ENCODE measurements at regions not wholly inside any gene's neighbourhood (a gene's known extent, or its start where the extent isn't known, plus 50 kb on each side); places are given as distances from the start of the nearest gene placed in this dataset.
"Not testable (repeated sequence)": the region's sequence is repeated elsewhere in the genome, so short reads cannot be mapped to it uniquely, and the experiment has no call there.

DNA sequence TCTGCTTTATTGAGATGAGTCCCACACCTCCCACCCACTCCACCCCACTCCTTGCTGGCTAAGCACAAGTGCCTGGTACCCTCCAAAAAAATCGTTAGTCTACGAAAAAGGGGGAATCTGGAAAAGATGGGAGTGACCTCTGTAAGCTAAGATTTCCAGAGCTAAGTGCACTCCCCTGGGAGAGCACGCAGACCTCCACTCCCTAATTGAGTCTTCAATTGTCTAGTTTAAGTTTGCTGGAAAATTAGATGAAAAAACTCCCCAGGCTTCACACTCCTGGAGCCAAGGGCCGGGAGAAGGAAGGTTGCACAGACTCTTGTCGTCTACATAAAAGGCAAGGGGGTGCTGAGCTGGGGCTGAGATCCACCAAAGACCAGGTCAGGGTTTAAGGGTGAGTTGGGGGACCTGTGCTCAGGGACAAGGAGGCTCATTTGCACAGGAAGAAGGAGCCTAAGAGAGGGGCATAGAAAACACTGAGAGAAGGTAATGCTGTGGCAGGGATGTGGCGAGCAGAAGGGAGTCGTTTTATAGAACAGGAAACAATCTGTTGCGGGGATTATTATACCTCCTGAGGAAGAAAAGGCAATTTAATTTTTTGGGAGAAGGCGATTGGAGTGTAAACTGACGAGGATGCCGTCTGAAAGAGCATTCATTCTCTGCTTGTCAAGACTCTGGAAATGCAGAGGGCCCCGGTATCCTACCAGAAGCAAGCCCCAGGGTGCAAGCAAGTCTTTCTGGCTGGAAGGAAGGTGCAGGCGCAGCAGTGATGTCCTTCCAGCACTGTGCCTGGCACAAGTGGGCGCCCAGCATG, 126.5 kb upstream of the DLG1 start:
- no peaks in the 10 kb centered on the region for H3K36me3 Mint-ChIP-seq
- peaks cover 25% of the 10 kb centered on the region for H3K4me1 Mint-ChIP-seq
- H3K27ac Mint-ChIP-seq: no peak overlapping the region
- no peak for DNase-seq
- CTCF ChIA-PET: no interaction called here
- H3K4me3 Mint-ChIP-seq: no peak overlapping the region
- no peaks in the 10 kb centered on the region for H3K9me3 Mint-ChIP-seq
- H3K27me3 Mint-ChIP-seq: peaks cover 72% of the 10 kb centered on the region

DNA sequence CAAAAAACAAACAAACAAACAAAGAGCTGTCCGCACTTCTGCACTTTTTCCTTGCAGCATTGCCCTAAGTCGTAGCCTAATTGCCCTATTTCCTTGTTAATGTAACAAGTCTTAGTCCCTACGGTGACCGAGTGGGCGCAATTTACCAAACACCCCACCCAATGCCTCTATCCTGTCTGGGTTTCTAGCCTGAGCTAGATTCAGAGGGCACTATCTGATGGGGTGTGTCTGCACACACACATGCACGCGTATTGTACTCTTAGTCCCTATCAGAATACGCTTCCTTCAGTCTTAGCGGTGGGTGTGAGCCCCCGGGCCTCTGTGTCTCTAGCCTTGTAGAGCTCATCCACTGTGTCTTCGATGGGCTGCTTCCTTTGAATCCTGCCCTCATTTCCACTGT, 125.9 kb upstream of the DLG1 start:
- no peaks in the 10 kb centered on the region for H3K36me3 Mint-ChIP-seq
- H3K27me3 Mint-ChIP-seq: peaks cover 69% of the 10 kb centered on the region
- no peak overlapping the region for H3K27ac Mint-ChIP-seq
- DNase-seq: no peak
- H3K4me3 Mint-ChIP-seq: no peak overlapping the region
- no peaks in the 10 kb centered on the region for H3K9me3 Mint-ChIP-seq
- H3K4me1 Mint-ChIP-seq: peaks cover 21% of the 10 kb centered on the region
- CTCF ChIA-PET: no interaction called here

DNA sequence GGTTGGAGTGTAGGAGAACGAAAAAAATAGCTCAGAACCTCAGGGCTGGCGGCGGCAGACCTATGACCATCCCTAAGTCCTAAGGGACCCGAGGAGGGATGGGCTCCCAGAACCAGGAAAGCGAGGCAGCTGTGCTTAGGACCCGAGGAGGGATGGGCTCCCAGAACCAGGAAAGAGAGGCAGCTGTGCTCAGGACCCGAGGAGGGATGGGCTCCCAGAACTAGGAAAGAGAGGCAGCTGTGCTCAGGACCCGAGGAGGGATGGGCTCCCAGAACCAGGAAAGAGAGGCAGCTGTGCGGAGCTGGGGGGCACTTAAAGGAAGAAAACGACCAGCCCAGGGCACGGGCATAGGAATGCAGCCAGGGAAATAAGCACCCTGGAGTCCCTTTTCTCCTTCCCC, 125.0 kb upstream of the DLG1 start:
- no peak overlapping the region for H3K27ac Mint-ChIP-seq
- peaks cover 12% of the 10 kb centered on the region for H3K4me1 Mint-ChIP-seq
- peaks cover 73% of the 10 kb centered on the region for H3K27me3 Mint-ChIP-seq
- no peak for DNase-seq
- no peaks in the 10 kb centered on the region for H3K9me3 Mint-ChIP-seq
- H3K36me3 Mint-ChIP-seq: no peaks in the 10 kb centered on the region
- no peak overlapping the region for H3K4me3 Mint-ChIP-seq
- CTCF ChIA-PET: no interaction called here

DNA sequence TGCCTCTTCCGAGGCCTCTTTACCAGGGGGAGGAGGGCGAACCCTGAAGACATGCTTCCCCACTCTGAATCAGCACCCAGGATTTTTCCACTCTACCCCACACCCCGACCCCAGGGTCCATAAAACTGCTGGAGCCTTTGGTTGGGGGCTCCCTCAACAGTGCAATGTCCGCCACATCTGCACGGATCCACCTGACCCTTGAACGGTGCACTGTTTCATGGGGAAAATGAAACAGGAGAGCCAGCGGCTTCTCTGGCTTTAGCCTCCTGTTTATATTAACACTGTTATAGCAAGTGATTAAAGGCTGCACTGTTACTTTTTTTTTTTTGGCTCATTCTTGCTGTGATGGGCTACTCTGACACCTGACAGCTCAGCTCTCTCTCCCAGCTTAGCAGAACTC, 124.1 kb upstream of the DLG1 start:
- Mint-ChIP-seq H3K36me3 (no peaks in the 10 kb centered on the region), H3K4me1 (peaks cover 3% of the 10 kb centered on the region), H3K4me3 (no peak overlapping the region), H3K27ac (no peak overlapping the region), H3K9me3 (no peaks in the 10 kb centered on the region), H3K27me3 (peaks cover 68% of the 10 kb centered on the region)
- no peak for DNase-seq
- CTCF ChIA-PET: no interaction called here

DNA sequence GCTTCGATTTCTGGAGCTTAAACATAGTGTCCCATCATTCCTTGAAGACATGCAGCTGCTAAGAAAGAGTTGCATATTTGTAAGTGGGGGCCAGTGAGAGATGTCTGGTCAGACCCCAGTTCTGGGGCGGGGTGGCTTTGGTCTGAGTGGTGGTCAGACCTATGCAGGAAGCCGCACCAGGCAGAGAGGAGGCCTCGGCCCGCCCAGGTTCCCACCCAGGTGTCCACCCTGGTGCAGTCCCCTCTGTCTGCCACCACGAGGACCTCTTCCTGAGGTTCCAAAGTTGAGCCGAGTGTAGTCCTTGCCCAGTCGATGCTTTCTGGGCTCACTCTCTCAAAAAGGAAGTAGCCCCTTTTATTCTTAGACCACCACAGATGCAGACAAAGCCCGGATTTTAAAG, 122.6 kb upstream of the DLG1 start:
- DNase-seq: no peak

DNA sequence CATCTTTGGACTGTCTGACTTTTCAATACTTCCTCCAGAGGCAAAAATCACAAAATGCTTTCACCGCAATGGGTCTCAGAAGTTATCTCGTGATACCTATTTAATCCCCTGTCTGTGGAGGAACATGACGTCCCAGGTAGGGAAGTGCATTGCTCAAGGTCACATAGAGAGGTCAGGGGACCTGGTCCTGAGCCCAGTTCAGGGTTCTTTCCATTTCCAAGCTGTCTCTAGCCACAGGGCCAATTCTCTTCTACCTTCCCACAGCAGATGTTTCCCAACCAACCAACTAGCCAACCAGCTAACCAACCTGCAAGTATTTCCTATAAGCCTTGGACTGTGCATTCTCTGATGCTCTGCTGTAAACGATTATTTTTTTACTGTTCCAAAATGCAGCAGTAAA, 122.2 kb upstream of the DLG1 start:
- Mint-ChIP-seq H3K27me3 (peaks cover 58% of the 10 kb centered on the region), H3K27ac (no peak overlapping the region), H3K36me3 (no peaks in the 10 kb centered on the region), H3K4me1 (no peaks in the 10 kb centered on the region), H3K9me3 (no peaks in the 10 kb centered on the region), H3K4me3 (no peak overlapping the region)
- CTCF ChIA-PET: no interaction called here
- no peak for DNase-seq

More for the DNA sequence above, 122.6 kb upstream of the DLG1 start:
- Mint-ChIP-seq H3K27ac (no peak overlapping the region), H3K36me3 (no peaks in the 10 kb centered on the region), H3K4me3 (no peak overlapping the region), H3K27me3 (peaks cover 62% of the 10 kb centered on the region), H3K4me1 (no peaks in the 10 kb centered on the region), H3K9me3 (no peaks in the 10 kb centered on the region)
- CTCF ChIA-PET: no interaction called here

DNA sequence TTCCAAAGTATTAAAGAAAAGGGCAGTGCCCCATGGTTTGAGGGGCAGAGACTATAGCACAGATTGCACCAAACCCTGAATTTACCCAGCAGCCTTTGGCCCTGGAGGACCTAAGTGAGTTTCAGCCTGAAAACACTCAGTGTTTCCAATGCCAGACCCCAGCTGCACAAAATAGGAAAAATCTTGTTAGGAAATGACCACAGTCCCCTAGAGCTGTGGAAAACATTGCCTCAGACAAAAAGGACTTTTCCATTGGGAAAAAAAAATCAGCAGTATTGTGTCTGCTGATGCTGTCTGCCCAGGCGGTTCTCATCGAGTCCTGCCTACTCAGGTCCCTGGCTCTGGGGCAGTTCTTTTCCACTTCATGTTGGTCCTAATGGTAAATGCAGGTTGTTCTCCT, 121.7 kb upstream of the DLG1 start:
- H3K27ac Mint-ChIP-seq: no peak overlapping the region
- no peaks in the 10 kb centered on the region for H3K4me1 Mint-ChIP-seq
- no peak for DNase-seq
- CTCF ChIA-PET: no interaction called here
- H3K9me3 Mint-ChIP-seq: no peaks in the 10 kb centered on the region
- peaks cover 53% of the 10 kb centered on the region for H3K27me3 Mint-ChIP-seq
- H3K4me3 Mint-ChIP-seq: no peak overlapping the region
- H3K36me3 Mint-ChIP-seq: no peaks in the 10 kb centered on the region

DNA sequence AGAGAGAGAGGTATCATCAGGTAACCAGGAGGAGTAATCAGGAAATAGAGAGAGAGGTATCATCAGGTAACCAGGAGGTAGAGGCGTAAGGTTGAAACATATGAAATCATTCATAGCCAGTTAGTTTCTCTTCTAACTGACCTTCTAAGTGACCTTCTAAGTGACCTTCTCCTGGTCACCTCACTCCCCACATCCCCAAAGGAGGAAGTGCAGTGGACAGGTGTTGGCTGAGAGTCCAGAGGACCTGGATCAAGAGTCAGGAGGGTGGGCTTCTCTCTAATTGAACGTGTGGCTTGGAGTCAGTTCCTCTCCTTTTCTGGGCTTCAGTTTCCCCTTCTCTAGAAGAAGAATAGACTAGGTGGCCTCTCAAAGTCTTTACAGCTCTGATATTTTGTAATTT, 121.3 kb upstream of the DLG1 start:
- no peaks in the 10 kb centered on the region for H3K9me3 Mint-ChIP-seq
- no peak overlapping the region for H3K4me3 Mint-ChIP-seq
- no peaks in the 10 kb centered on the region for H3K36me3 Mint-ChIP-seq
- H3K4me1 Mint-ChIP-seq: no peaks in the 10 kb centered on the region
- no peak for DNase-seq
- no peak overlapping the region for H3K27ac Mint-ChIP-seq
- H3K27me3 Mint-ChIP-seq: peaks cover 49% of the 10 kb centered on the region
- CTCF ChIA-PET: no interaction called here

DNA sequence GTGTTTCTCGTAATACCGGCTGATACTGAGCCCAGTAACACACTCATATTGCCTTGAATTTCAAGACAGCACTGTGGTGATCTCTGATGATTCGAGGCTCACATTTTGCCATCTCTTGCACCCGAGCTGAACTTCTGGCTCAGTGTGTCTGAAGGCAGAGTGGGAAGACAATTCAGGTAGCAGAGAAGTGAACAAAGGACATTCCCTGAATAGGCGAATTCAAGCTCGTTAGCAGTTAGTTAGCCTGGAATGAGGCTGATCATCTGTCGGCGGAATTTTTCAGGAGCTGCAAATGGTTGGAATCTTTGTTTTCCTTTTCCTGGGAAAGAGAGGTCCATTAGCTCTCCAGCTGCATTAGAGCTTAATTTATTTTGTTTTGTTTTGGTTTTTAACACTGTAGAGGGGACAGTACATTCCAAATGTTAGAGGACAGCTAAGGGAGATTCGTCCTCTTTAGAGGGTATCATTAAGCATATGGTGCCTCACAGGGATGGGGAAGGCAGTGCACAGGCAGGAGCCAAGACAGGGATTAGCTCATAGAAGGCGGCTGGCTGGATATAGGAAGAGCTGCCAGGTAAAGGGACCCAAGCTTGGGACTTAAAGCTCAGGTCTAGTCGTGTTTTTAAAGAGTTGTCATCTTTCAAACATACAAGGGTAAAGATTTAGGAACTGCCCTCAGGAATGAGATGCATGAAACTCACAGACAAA, 119.7 kb upstream of the DLG1 start:
- Mint-ChIP-seq H3K9me3 (no peaks in the 10 kb centered on the region), H3K4me1 (no peaks in the 10 kb centered on the region), H3K27ac (no peak overlapping the region), H3K27me3 (peaks cover 38% of the 10 kb centered on the region), H3K36me3 (no peaks in the 10 kb centered on the region), H3K4me3 (no peak overlapping the region)
- no peak for DNase-seq
- CTCF ChIA-PET: no interaction called here

DNA sequence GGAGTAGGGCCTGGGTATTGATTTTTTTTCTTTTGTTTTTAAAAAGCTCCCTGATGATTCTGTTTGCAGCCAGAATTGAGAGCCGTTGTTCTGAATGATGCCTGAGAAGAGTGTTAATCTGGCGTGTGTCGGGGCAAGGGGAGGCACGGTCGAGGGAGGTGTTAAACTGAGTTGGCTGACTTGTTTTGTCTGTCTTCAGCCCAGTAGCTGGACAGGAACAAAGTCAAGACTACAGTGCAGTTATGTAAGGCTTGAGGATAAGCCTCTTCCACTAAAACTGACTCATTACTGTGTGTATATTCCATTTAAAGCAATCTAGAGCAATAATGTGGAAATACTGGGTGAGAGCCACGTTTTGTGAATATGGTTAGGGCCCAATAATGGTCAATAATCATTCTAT, 119.0 kb upstream of the DLG1 start:
- Mint-ChIP-seq H3K4me3 (no peak overlapping the region), H3K36me3 (no peaks in the 10 kb centered on the region), H3K27me3 (peaks cover 37% of the 10 kb centered on the region), H3K9me3 (no peaks in the 10 kb centered on the region), H3K27ac (no peak overlapping the region), H3K4me1 (no peaks in the 10 kb centered on the region)
- CTCF ChIA-PET: no interaction called here
- no peak for DNase-seq

DNA sequence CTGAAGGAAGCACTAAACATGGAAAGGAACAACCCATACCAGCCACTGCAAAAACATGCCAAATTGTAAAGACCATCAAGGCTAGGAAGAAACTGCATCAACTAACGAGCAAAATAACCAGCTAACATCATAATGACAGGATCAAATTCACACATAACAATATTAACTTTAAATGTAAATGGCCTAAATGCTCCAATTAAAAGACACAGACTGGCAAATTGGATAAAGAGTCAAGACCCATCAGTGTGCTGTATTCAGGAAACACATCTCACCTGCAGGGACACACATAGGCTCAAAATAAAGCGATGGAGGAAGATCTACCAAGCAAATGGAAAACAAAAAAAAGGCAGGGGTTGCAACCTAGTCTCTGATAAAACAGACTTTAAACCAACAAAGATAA, 113.5 kb upstream of the DLG1 start:
- H3K4me1 Mint-ChIP-seq, H3K9me3 Mint-ChIP-seq, H3K4me3 Mint-ChIP-seq, DNase-seq, H3K27ac Mint-ChIP-seq, CTCF ChIA-PET, H3K36me3 Mint-ChIP-seq: not testable (repeated sequence)
- peaks cover 23% of the 10 kb centered on the region for H3K27me3 Mint-ChIP-seq

DNA sequence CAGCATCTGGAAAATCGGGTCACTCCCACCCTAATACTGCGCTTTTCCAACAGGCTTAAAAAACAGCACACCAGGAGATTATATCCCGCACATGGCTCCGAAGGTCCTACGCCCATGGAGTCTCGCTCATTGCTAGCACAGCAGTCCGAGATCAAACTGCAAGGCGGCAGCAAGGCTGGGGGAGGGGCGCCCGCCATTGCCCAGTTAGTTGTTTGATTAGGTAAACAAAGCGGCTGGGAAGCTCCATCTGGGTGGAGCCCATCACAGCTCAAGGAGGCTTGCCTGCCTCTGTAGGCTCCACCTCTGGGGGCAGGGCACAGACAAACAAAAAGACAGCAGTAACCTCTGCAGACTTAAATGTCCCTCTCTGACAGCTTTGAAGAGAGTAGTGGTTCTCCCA, 111.8 kb upstream of the DLG1 start:
- H3K4me3 Mint-ChIP-seq, DNase-seq, H3K4me1 Mint-ChIP-seq, H3K9me3 Mint-ChIP-seq, CTCF ChIA-PET, H3K27ac Mint-ChIP-seq, H3K36me3 Mint-ChIP-seq: not testable (repeated sequence)
- peaks cover 23% of the 10 kb centered on the region for H3K27me3 Mint-ChIP-seq

DNA sequence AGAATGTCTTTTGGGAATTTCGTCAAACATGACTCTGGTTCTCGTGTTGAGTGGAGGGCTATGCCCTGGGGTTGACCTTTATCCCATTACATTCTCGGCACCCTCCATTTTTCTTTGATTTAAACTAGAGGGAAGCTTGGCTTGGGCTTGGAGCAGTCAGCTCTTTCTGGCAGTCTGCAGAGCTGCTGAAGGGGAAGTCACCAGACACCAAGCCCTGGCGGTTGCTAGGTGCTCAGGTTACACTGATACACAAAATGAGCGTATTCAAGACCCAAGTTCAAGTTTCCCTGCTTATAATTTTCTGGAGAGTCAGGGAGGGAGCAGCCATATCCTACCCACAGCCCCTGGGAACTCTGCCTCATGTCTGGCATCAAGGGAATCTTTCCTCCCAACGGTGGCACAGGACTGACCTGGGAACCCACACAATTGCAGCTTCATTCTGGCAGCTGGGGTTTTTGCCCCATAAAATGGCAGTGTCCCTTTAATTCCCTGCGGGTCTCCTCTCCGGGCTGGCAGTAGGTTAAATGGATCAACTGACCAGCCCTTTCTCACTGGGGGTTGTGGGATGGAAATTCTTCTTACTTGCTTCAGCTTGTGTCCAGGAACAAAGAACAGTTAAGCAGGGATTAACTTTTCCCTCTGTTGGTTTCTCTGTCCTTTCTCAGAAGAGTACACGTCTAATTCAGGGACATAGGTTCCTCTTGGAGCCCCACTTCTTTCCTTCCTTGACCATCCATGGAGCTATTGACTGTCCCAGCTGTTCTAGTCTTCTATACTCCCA, 110.0 kb upstream of the DLG1 start:
- H3K4me3 Mint-ChIP-seq: no peak overlapping the region
- H3K9me3 Mint-ChIP-seq: no peaks in the 10 kb centered on the region
- no peaks in the 10 kb centered on the region for H3K36me3 Mint-ChIP-seq
- no peak for DNase-seq
- H3K4me1 Mint-ChIP-seq: no peaks in the 10 kb centered on the region
- CTCF ChIA-PET: no interaction called here
- peaks cover 19% of the 10 kb centered on the region for H3K27me3 Mint-ChIP-seq
- H3K27ac Mint-ChIP-seq: no peak overlapping the region

DNA sequence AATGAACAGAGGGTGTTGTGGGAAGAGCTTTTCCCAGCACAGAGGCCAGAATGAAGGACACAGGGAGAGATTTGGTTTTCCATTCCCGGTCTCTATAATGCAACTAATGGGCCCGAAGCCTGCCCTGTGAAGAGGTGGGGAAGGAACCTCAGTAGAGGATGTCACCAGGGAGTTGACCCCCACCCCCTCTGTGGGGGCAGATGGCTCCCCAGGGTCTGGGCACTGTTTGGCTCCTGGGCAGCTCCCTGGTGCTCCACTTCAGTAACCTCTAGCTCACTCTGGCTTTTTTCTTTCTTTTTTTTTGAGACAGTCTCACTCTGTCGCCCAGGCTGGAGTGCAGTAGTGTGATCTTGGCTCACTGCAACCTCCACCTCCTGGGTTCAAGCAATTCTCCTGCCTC, 109.1 kb upstream of the DLG1 start:
- Mint-ChIP-seq H3K27me3 (peaks cover 19% of the 10 kb centered on the region), H3K4me1 (no peaks in the 10 kb centered on the region), H3K4me3 (no peak overlapping the region), H3K36me3 (no peaks in the 10 kb centered on the region), H3K27ac (no peak overlapping the region), H3K9me3 (no peaks in the 10 kb centered on the region)
- no peak for DNase-seq
- CTCF ChIA-PET: no interaction called here

DNA sequence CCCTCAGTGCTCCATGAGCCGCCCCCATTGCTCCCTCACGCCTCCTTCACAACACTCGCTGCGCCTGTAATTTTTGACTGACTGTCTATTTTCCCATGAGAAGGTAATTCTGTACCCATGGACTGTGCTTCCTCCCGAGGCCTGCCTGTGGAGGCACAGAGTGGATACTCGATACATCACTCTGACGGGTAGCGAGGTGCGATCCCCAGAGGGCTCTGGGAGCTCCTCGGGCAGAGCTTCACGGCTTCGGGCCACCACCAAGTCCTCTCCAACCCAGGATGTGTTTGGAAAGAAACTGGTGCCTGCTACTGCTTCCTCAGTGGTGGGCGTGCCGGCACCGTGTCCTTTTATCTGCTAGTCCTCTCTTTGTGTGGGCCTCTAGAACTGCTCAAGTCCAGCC, 108.6 kb upstream of the DLG1 start:
- Mint-ChIP-seq H3K4me1 (no peaks in the 10 kb centered on the region), H3K27me3 (peaks cover 19% of the 10 kb centered on the region), H3K36me3 (no peaks in the 10 kb centered on the region), H3K27ac (no peak overlapping the region), H3K4me3 (no peak overlapping the region), H3K9me3 (no peaks in the 10 kb centered on the region)
- DNase-seq: no peak
- CTCF ChIA-PET: no interaction called here
